Glutamatergic neuron (in vitro differentiated cells): ENCODE measurements at regions not wholly inside any gene's neighbourhood (a gene's known extent, or its start where the extent isn't known, plus 50 kb on each side); places are given as distances from the start of the nearest gene placed in this dataset.

Experiments used
- DNase-seq: peaks from one replicate; pipeline ENCODE4 v3.0.0; 2022
- H3K27ac Mint-ChIP-seq: one replicate; pipeline ENCODE4 v1.8.0; 2020; ENCODE audit warnings: mild to moderate bottlenecking, mixed read lengths, inconsistent platforms; ENCODE audit not compliant: unreplicated experiment
- H3K27me3 Mint-ChIP-seq: one replicate; pipeline ENCODE4 v1.8.0; 2020; ENCODE audit warnings: mild to moderate bottlenecking, moderate library complexity, mixed read lengths, inconsistent platforms; ENCODE audit not compliant: unreplicated experiment
- H3K36me3 Mint-ChIP-seq: one replicate; pipeline ENCODE4 v1.8.0; 2020; ENCODE audit warnings: mild to moderate bottlenecking, mixed read lengths, inconsistent platforms; ENCODE audit not compliant: unreplicated experiment
- H3K4me1 Mint-ChIP-seq: one replicate; pipeline ENCODE4 v1.8.0; 2020; ENCODE audit warnings: mild to moderate bottlenecking, low read depth, mixed read lengths, inconsistent platforms; ENCODE audit not compliant: unreplicated experiment
- H3K4me3 Mint-ChIP-seq: one replicate; pipeline ENCODE4 v1.8.0; 2020; ENCODE audit warnings: mild to moderate bottlenecking, mixed read lengths, inconsistent platforms; ENCODE audit not compliant: unreplicated experiment
- H3K9me3 Mint-ChIP-seq: one replicate; pipeline ENCODE4 v1.8.0; 2020; ENCODE audit warnings: mild to moderate bottlenecking, moderate library complexity, mixed read lengths, inconsistent platforms; ENCODE audit not compliant: unreplicated experiment
- CTCF ChIP-seq: fragments of 200-600 bp; sonication (generic); IDR thresholded peaks from one replicate; pipeline ENCODE4 v1.5.0; 2021; ENCODE audit not compliant: partially characterized antibody, unreplicated experiment

GRCh38 chr2:148578493-148578884 is 66.1 kb upstream of the EPC2 start:
- peaks cover 3% of the 10 kb centered on the region for H3K9me3 Mint-ChIP-seq
- no peaks in the 10 kb centered on the region for H3K36me3 Mint-ChIP-seq
- H3K4me3 Mint-ChIP-seq, result no peak overlapping the region
- H3K27me3 Mint-ChIP-seq, result no peaks in the 10 kb centered on the region
- no peak for TF ChIP-seq CTCF
- no peaks in the 10 kb centered on the region for H3K4me1 Mint-ChIP-seq
- no peak overlapping the region for H3K27ac Mint-ChIP-seq
- no peak for DNase-seq

- Mint-ChIP-seq H3K27ac (no peak overlapping the region), H3K4me3 (no peak overlapping the region), H3K9me3 (no peaks in the 10 kb centered on the region), H3K27me3 (peaks cover 4% of the 10 kb centered on the region), H3K36me3 (no peaks in the 10 kb centered on the region), H3K4me1 (peaks cover 6% of the 10 kb centered on the region)
- no peak for TF ChIP-seq CTCF
- no peak for DNase-seq
These were observed 61.7 kb upstream of the EPC2 start for GRCh38 chr2:148582679-148583511.

GRCh38 chr2:148585696-148586095 is 58.9 kb upstream of the EPC2 start:
- peaks cover 4% of the 10 kb centered on the region for H3K27me3 Mint-ChIP-seq

GRCh38 chr2:148586522-148587128 is 57.9 kb upstream of the EPC2 start:
- Mint-ChIP-seq H3K27ac (no peak overlapping the region), H3K36me3 (no peaks in the 10 kb centered on the region), H3K4me3 (no peak overlapping the region), H3K9me3 (no peaks in the 10 kb centered on the region), H3K27me3 (peaks cover 4% of the 10 kb centered on the region), H3K4me1 (peaks cover 6% of the 10 kb centered on the region)
- no peak for DNase-seq
- no peak for TF ChIP-seq CTCF

More at GRCh38 chr2:148585696-148586095, 58.9 kb upstream of the EPC2 start:
- peaks cover 6% of the 10 kb centered on the region for H3K4me1 Mint-ChIP-seq
- no peak overlapping the region for H3K4me3 Mint-ChIP-seq
- peak overlapping the region; percentile 53 for H3K27ac Mint-ChIP-seq
- no peak for TF ChIP-seq CTCF
- DNase-seq, result no peak
- no peaks in the 10 kb centered on the region for H3K36me3 Mint-ChIP-seq
- no peaks in the 10 kb centered on the region for H3K9me3 Mint-ChIP-seq

GRCh38 chr2:148590612-148591011 is 53.9 kb upstream of the EPC2 start:
- no peaks in the 10 kb centered on the region for H3K36me3 Mint-ChIP-seq
- H3K4me1 Mint-ChIP-seq, result peaks cover 3% of the 10 kb centered on the region
- no peak overlapping the region for H3K27ac Mint-ChIP-seq
- H3K27me3 Mint-ChIP-seq, result peaks cover 2% of the 10 kb centered on the region
- no peak for DNase-seq
- H3K9me3 Mint-ChIP-seq, result no peaks in the 10 kb centered on the region
- H3K4me3 Mint-ChIP-seq, result no peak overlapping the region
- TF ChIP-seq CTCF, result no peak
